H9 (cell line): ENCODE measurements at regions not wholly inside any gene's neighbourhood (a gene's known extent, or its start where the extent isn't known, plus 50 kb on each side); places are given as distances from the start of the nearest gene placed in this dataset.

ENCODE experiments used
- DNase-seq: peaks from one replicate; pipeline ENCODE4 v3.0.0-alpha.2; 2017
- H2AFZ ChIP-seq: one replicate; pipeline ENCODE4 v1.6.1; 2013; ENCODE audit warnings: mild to moderate bottlenecking, low read length, control low read depth, moderate library complexity
- H2AK5ac ChIP-seq: 2 replicates; pipeline ENCODE4 v1.6.1; 2013; ENCODE audit warnings: low read length, control low read depth, mixed read lengths; ENCODE audit not compliant: insufficient read length
- H2BK120ac ChIP-seq: one replicate; pipeline ENCODE4 v1.6.1; 2013; ENCODE audit warnings: low read depth, mild to moderate bottlenecking, low read length, control low read depth, inconsistent platforms; ENCODE audit not compliant: poor library complexity, severe bottlenecking
- H2BK12ac ChIP-seq: 2 replicates; pipeline ENCODE4 v1.6.1; 2013; ENCODE audit warnings: low read length, control low read depth, mixed read lengths, low read depth; ENCODE audit not compliant: insufficient read length
- H2BK15ac ChIP-seq: 2 replicates; pipeline ENCODE4 v1.6.1; 2013; ENCODE audit warnings: low read depth, low read length, control low read depth
- H2BK20ac ChIP-seq: one replicate; pipeline ENCODE4 v1.6.1; 2013; ENCODE audit warnings: low read depth, mild to moderate bottlenecking, low read length, control low read depth, inconsistent platforms; ENCODE audit not compliant: poor library complexity, severe bottlenecking
- H2BK5ac ChIP-seq: 2 replicates; pipeline ENCODE4 v1.6.1; 2013; ENCODE audit warnings: low read length, control low read depth, mixed read lengths; ENCODE audit not compliant: insufficient read length
- H3K14ac ChIP-seq: 2 replicates; pipeline ENCODE4 v1.6.1; 2013; ENCODE audit warnings: low read length, control low read depth; ENCODE audit not compliant: insufficient read depth
- H3K18ac ChIP-seq: 2 replicates; pipeline ENCODE4 v1.6.1; 2013; ENCODE audit warnings: low read depth, mild to moderate bottlenecking, mixed read lengths, low read length, control low read depth; ENCODE audit not compliant: insufficient read length
- H3K23ac ChIP-seq: 2 replicates; pipeline ENCODE4 v1.6.1; 2013; ENCODE audit warnings: low read length, control low read depth, mixed read lengths, low read depth; ENCODE audit not compliant: insufficient read length
- H3K23me2 ChIP-seq: 2 replicates; pipeline ENCODE4 v1.6.1; 2013; ENCODE audit warnings: low read depth, mild to moderate bottlenecking, mixed read lengths, low read length, control low read depth; ENCODE audit not compliant: insufficient read length, poor library complexity, severe bottlenecking
- H3K27ac ChIP-seq: 2 replicates; pipeline ENCODE4 v1.5.1; 2013; ENCODE audit warnings: low read length, control low read depth, mixed read lengths, low read depth; ENCODE audit not compliant: insufficient read length
- H3K27me3 ChIP-seq: 2 replicates; pipeline ENCODE4 v1.6.1; 2013; ENCODE audit warnings: low read length, control low read depth, inconsistent platforms; ENCODE audit not compliant: insufficient read depth
- H3K4ac ChIP-seq: 2 replicates; pipeline ENCODE4 v1.6.1; 2013; ENCODE audit warnings: low read depth, mild to moderate bottlenecking, control low read depth, inconsistent platforms, low read length, moderate library complexity
- H3K4me1 ChIP-seq: 2 replicates; pipeline ENCODE4 v1.6.1; 2013; ENCODE audit warnings: low read length, control low read depth, inconsistent platforms; ENCODE audit not compliant: insufficient read depth
- H3K4me2 ChIP-seq: 2 replicates; pipeline ENCODE4 v1.6.1; 2013; ENCODE audit warnings: low read length, control low read depth, mixed read lengths; ENCODE audit not compliant: insufficient read length, insufficient read depth
- H3K56ac ChIP-seq: 2 replicates; pipeline ENCODE4 v1.6.1; 2013; ENCODE audit warnings: low read depth, mild to moderate bottlenecking, mixed read lengths, low read length, control low read depth; ENCODE audit not compliant: insufficient read length
- H3K79me1 ChIP-seq: 2 replicates; pipeline ENCODE4 v1.6.1; 2013; ENCODE audit warnings: low read depth, mild to moderate bottlenecking, moderate library complexity, low read length, control low read depth, inconsistent platforms; ENCODE audit not compliant: insufficient read depth, poor library complexity, severe bottlenecking
- H3K79me2 ChIP-seq: 2 replicates; pipeline ENCODE4 v1.6.1; 2013; ENCODE audit warnings: low read length, control low read depth, inconsistent platforms; ENCODE audit not compliant: insufficient read depth
- H3K9ac ChIP-seq: 2 replicates; pipeline ENCODE4 v1.6.1; 2013; ENCODE audit warnings: low read length, control low read depth, mixed read lengths; ENCODE audit not compliant: insufficient read length; ENCODE audit errors: extremely low read depth
- H3K9me3 ChIP-seq: one replicate; pipeline ENCODE4 v1.6.1; 2013; ENCODE audit warnings: low read depth, low read length, inconsistent platforms; ENCODE audit not compliant: control insufficient read depth
- H3T11ph ChIP-seq: one replicate; pipeline ENCODE4 v1.6.1; 2013; ENCODE audit warnings: mild to moderate bottlenecking, low read length, control low read depth, inconsistent platforms
- H4K20me1 ChIP-seq: one replicate; pipeline ENCODE4 v1.6.1; 2013; ENCODE audit not compliant: control insufficient read depth, insufficient read length, insufficient read depth
- H4K5ac ChIP-seq: 2 replicates; pipeline ENCODE4 v1.6.1; 2013; ENCODE audit warnings: low read depth, mild to moderate bottlenecking, mixed read lengths, low read length, control low read depth; ENCODE audit not compliant: insufficient read length
- H4K8ac ChIP-seq: replicated peaks from 2 replicates; pipeline ENCODE4 v1.6.1; 2013; ENCODE audit warnings: low read length, control low read depth, mixed read lengths, low read depth; ENCODE audit not compliant: insufficient read length
- H4K91ac ChIP-seq: 2 replicates; pipeline ENCODE4 v1.6.1; 2013; ENCODE audit warnings: low read depth, mild to moderate bottlenecking, moderate library complexity, mixed read lengths, low read length, control low read depth; ENCODE audit not compliant: insufficient read length
- H3K27ac Mint-ChIP-seq, 3 experiments: 2 replicates in 2 of 3; 3 replicates in 1 of 3; pipeline ENCODE4 v1.8.0; 2020 to 2021; ENCODE audit warnings: mixed read lengths in 3 of 3, mild to moderate bottlenecking in 1 of 3, moderate library complexity in 1 of 3
- H3K27me3 Mint-ChIP-seq: 2 replicates; pipeline ENCODE4 v1.8.0; 2021; ENCODE audit warnings: low read depth, mild to moderate bottlenecking, moderate library complexity, mixed read lengths
- H3K36me3 Mint-ChIP-seq, 3 experiments: 2 replicates in 2 of 3; 3 replicates in 1 of 3; pipeline ENCODE4 v1.8.0; 2020 to 2021; ENCODE audit warnings: low read depth in 3 of 3, mixed read lengths in 3 of 3; ENCODE audit not compliant: insufficient read depth in 1 of 3
- H3K4me1 Mint-ChIP-seq, 2 experiments: 2 replicates each; pipeline ENCODE4 v1.8.0; 2020; ENCODE audit warnings: mixed read lengths in 2 of 2
- H3K4me3 Mint-ChIP-seq, 2 experiments: 2 replicates in 1 of 2; 3 replicates in 1 of 2; pipeline ENCODE4 v1.8.0; 2020 to 2021; ENCODE audit warnings: mild to moderate bottlenecking in 2 of 2, mixed read lengths in 2 of 2, moderate library complexity in 1 of 2
- H3K9me3 Mint-ChIP-seq, 2 experiments: 2 replicates in 1 of 2; 3 replicates in 1 of 2; pipeline ENCODE4 v1.8.0; 2020; ENCODE audit warnings: mild to moderate bottlenecking in 2 of 2, mixed read lengths in 2 of 2, moderate library complexity in 1 of 2
- CTCF ChIP-seq: fragments of 200-600 bp; sonication (generic); conservative IDR thresholded peaks from 3 replicates; pipeline ENCODE4 v1.8.0; 2021; ENCODE audit warnings: antibody characterized with exemption, mild to moderate bottlenecking

- Histone ChIP-seq H4K91ac (no peak overlapping the region), H3K27ac (no peak overlapping the region), H3K56ac (no peak overlapping the region), H2BK120ac (no peak overlapping the region), H2BK12ac (no peak overlapping the region), H3K23me2 (no peaks in the 10 kb centered on the region), H4K20me1 (no peaks in the 10 kb centered on the region), H3K4me1 (no peaks in the 10 kb centered on the region), H3K9me3 (no peaks in the 10 kb centered on the region), H3K4me2 (no peak overlapping the region), H2BK20ac (no peak overlapping the region), H2BK15ac (no peak overlapping the region), H3K18ac (no peak overlapping the region), H3K79me2 (no peaks in the 10 kb centered on the region), H3K14ac (no peak overlapping the region), H2BK5ac (no peak overlapping the region), H2AK5ac (no peak overlapping the region), H4K5ac (no peak overlapping the region), H3K79me1 (no peaks in the 10 kb centered on the region), H3K27me3 (no peaks in the 10 kb centered on the region), H3K4ac (no peak overlapping the region), H2AFZ (no peak overlapping the region), H3K9ac (no peak overlapping the region), H4K8ac (no peak overlapping the region), H3T11ph (no peak overlapping the region), H3K23ac (no peak overlapping the region)
- DNase-seq = no peak
- Mint-ChIP-seq H3K9me3 (no peaks in the 10 kb centered on the region; a peak in 1 of 5 replicates), H3K36me3 (no peaks in the 10 kb centered on the region), H3K4me3 (no peak overlapping the region), H3K27me3 (no peaks in the 10 kb centered on the region), H3K27ac (no peak overlapping the region), H3K4me1 (no peaks in the 10 kb centered on the region)
- no peak for TF ChIP-seq CTCF
Observed at GRCh38 chr7:84901366-84901765, 285.5 kb downstream of the SEMA3D start.
